Hepatocyte (in vitro differentiated cells): ENCODE measurements at regions not wholly inside any gene's neighbourhood (a gene's known extent, or its start where the extent isn't known, plus 50 kb on each side); places are given as distances from the start of the nearest gene placed in this dataset.

Experiments used
- CTCF ChIP-seq: fragments of 200-600 bp; sonication (generic); IDR thresholded peaks from 2 replicates; pipeline ENCODE4 v1.5.1; 2016; ENCODE audit warnings: antibody characterized with exemption, mild to moderate bottlenecking; ENCODE audit not compliant: poor library complexity
- EZH2 ChIP-seq: fragments of 200-600 bp; sonication (generic); IDR thresholded peaks from 2 replicates; pipeline ENCODE4 v1.6.1; 2016; ENCODE audit warnings: antibody characterized with exemption, mild to moderate bottlenecking, borderline replicate concordance
- EZH2phosphoT487 ChIP-seq: fragments of 200-600 bp; sonication (generic); IDR thresholded peaks from one replicate; pipeline ENCODE4 v1.6.1; 2018; ENCODE audit warnings: antibody characterized with exemption, mild to moderate bottlenecking, low read depth, moderate library complexity; ENCODE audit not compliant: unreplicated experiment, severe bottlenecking

DNA sequence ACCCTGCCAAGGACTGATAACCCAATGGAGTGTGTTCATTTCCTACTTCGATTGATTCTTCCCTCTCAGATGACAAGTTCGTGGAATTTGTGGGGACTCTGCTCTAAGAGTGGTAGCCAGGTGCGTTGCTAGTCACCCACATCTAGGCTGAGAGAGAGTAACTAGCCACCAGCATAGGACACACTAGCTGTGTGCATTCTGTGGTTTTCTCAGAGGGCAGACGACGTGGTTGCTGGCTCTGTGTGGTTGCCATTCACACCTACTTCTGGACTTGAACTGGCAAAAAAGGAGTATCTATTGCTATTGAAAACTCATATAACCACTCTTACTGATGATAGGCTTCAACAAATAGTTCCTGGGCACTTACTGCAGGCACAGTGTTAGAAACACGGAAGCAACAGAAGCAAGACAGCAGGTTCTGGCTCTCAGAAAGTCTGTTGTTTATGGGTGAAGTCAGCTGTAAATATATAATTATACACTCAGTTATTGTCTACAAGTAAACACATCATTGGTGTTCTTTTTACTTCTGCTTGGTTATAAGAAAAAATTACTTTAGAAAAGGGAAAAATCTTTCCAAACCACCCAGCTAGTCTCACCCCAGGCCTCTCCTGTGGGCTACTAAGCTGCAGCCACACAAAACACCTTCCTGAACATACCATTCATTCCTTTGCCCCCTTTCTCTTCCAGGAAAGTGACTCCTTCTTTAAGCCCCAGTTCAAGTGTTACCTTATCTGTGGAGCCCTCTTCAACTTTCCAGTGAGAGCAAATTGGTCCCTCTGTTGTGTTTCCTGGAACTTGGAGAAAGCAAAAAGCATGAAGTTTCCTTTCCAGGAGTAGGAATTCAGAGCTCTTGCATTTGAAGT lies 151.1 kb upstream of the HAPLN1 start:
- no peak for TF ChIP-seq CTCF
- no peak for TF ChIP-seq EZH2
- no peak for TF ChIP-seq EZH2phosphoT487
